HepG2 (cell line): ENCODE measurements at regions not wholly inside any gene's neighbourhood (a gene's known extent, or its start where the extent isn't known, plus 50 kb on each side); places are given as distances from the start of the nearest gene placed in this dataset.

Experiments used
- ATAC-seq: fragments of 200-7000 bp; cut with Tn5 transposase; 3 replicates; pipeline ENCODE4 v1.9.1; 2020; ENCODE audit warnings: mild to moderate bottlenecking, moderate library complexity
- BruUV-seq: library from RNA; stranded (reverse); fragments of 400-500 nt; replicated peaks from 2 replicates; lab custom pipeline; 2021; lab: Mats Ljungman, UMichigan
- CTCF ChIA-PET: fragments of 300-600 bp; formaldehyde crosslinking; extraction: SDS; loops from one replicate; lab custom pipeline; 2021; ENCODE audit warnings: low total read pairs, inconsistent platforms, low intra/inter-chr PET ratio; lab: Yijun Ruan, JAX
- POLR2A ChIA-PET: fragments of 350-600 bp; sonication (Branson Sonifier 250); formaldehyde crosslinking; loops from one replicate; lab custom pipeline; 2020; ENCODE audit warnings: antibody characterized with exemption, inconsistent platforms; lab: Yijun Ruan, JAX
- DNase-seq: peaks from one replicate; pipeline ENCODE4 v3.0.0-alpha.2; 2015; ENCODE audit warnings: low spot score
- FAIRE-seq: peaks from 3 replicates; lab custom pipeline; 2011; peaks lifted over from hg19 to GRCh38; lab: Jason Lieb, UNC
- H2AFZ ChIP-seq: one replicate; pipeline ENCODE4 v1.6.1; 2011; ENCODE audit warnings: low read length, inconsistent platforms
- H3K27ac ChIP-seq: fragments of 300-600 bp; 3 replicates; pipeline ENCODE4 v1.8.0; 2011; ENCODE audit warnings: mixed run types, mild to moderate bottlenecking, mixed read lengths, low read length, inconsistent platforms; ENCODE audit not compliant: insufficient read depth; ENCODE audit errors: extremely low read length
- H3K27me3 ChIP-seq, 2 experiments: fragments of 200-600 bp in 1 of 2; 2 replicates in 1 of 2; 3 replicates in 1 of 2; pipeline versions ENCODE4 v1.6.0 to v1.8.0; 2011; ENCODE audit warnings: low read length in 2 of 2, mild to moderate bottlenecking in 2 of 2, moderate library complexity in 2 of 2, inconsistent platforms in 1 of 2; ENCODE audit not compliant: insufficient read depth in 2 of 2, control insufficient read depth in 1 of 2
- H3K36me3 ChIP-seq, 2 experiments: fragments of 200-600 bp in 1 of 2; replicated peaks in 1 of 2; 2 replicates in 1 of 2; 3 replicates in 1 of 2; pipeline versions ENCODE4 v1.5.1 to v1.8.0; 2011; ENCODE audit warnings: low read length in 2 of 2, inconsistent platforms in 1 of 2; ENCODE audit not compliant: insufficient read depth in 2 of 2, control insufficient read depth in 1 of 2
- H3K4me1 ChIP-seq: 2 replicates; pipeline ENCODE4 v1.5.1; 2012; ENCODE audit warnings: low read length, inconsistent platforms; ENCODE audit not compliant: insufficient read depth
- H3K4me2 ChIP-seq: 2 replicates; pipeline ENCODE4 v1.6.0; 2011; ENCODE audit warnings: low read depth, low read length, inconsistent platforms
- H3K4me3 ChIP-seq, 3 experiments: fragments of 200-600 bp in 1 of 3; sonication (generic), shearing (Covaris generic) in 1 of 3; replicated peaks in 1 of 3; 2 replicates each; pipeline ENCODE4 v1.5.1; 2011 to 2016; ENCODE audit warnings: low read length in 3 of 3, inconsistent platforms in 2 of 3, low read depth in 2 of 3, mild to moderate bottlenecking in 2 of 3, control low read depth in 1 of 3, mixed read lengths in 1 of 3; ENCODE audit not compliant: insufficient read depth in 1 of 3
- H3K79me2 ChIP-seq: one replicate; pipeline ENCODE4 v1.6.1; 2011; ENCODE audit warnings: low read length, inconsistent platforms; ENCODE audit not compliant: insufficient read depth
- H3K9ac ChIP-seq: 2 replicates; pipeline ENCODE4 v1.6.0; 2011; ENCODE audit warnings: mild to moderate bottlenecking, low read depth, low read length, inconsistent platforms; ENCODE audit not compliant: insufficient read depth
- H3K9me3 ChIP-seq: 2 replicates; pipeline ENCODE4 v1.5.1; 2012; ENCODE audit warnings: mild to moderate bottlenecking, low read length
- H4K20me1 ChIP-seq: 2 replicates; pipeline ENCODE4 v1.6.0; 2011; ENCODE audit warnings: inconsistent platforms, mild to moderate bottlenecking, low read length, moderate library complexity; ENCODE audit not compliant: insufficient read depth
- GPN1 ChIP-seq: sonication (generic); formaldehyde crosslinking; IDR thresholded peaks from 2 replicates; pipeline ENCODE4 v1.5.1; 2020; ENCODE audit warnings: missing genetic modification reagents, borderline replicate concordance
- JUN ChIP-seq: sonication (generic); formaldehyde crosslinking; IDR thresholded peaks from 2 replicates; pipeline ENCODE4 v1.4.0; 2020; ENCODE audit warnings: mild to moderate bottlenecking, missing genetic modification reagents
- KDM2A ChIP-seq: sonication (generic); formaldehyde crosslinking; IDR thresholded peaks from 2 replicates; pipeline ENCODE4 v1.4.0; 2020; ENCODE audit warnings: low read depth, missing genetic modification reagents, borderline replicate concordance
- KDM5B ChIP-seq: sonication (generic); formaldehyde crosslinking; IDR thresholded peaks from 2 replicates; pipeline ENCODE4 v1.4.0; 2020; ENCODE audit warnings: missing genetic modification reagents, mild to moderate bottlenecking, borderline replicate concordance
- MATR3 ChIP-seq: sonication (generic); formaldehyde crosslinking; IDR thresholded peaks from 2 replicates; pipeline ENCODE4 v1.4.0; 2020; ENCODE audit warnings: missing genetic modification reagents
- MEF2D ChIP-seq: sonication (generic); formaldehyde crosslinking; IDR thresholded peaks from 2 replicates; pipeline ENCODE4 v1.5.1; 2020; ENCODE audit warnings: mild to moderate bottlenecking, missing genetic modification reagents
- SRSF1 ChIP-seq: fragments of 200-400 bp; formaldehyde crosslinking; optimal IDR thresholded peaks from 2 replicates; pipeline ENCODE3; 2017; ENCODE audit warnings: mild to moderate bottlenecking, low read depth, low read length, moderate library complexity
- THAP11 ChIP-seq: IDR thresholded peaks from 2 replicates; pipeline ENCODE4 v1.6.1; 2016; ENCODE audit warnings: missing biosample characterization, missing genetic modification reagents
- YEATS2 ChIP-seq: sonication (generic); formaldehyde crosslinking; IDR thresholded peaks from 2 replicates; pipeline ENCODE4 v1.4.0; 2020; ENCODE audit warnings: missing genetic modification reagents, borderline replicate concordance
- ZFP62 ChIP-seq: sonication (generic); formaldehyde crosslinking; IDR thresholded peaks from 2 replicates; pipeline ENCODE4 v1.4.0; 2020; ENCODE audit warnings: missing genetic modification reagents
- ZNF143 ChIP-seq: sonication (generic); formaldehyde crosslinking; IDR thresholded peaks from 2 replicates; pipeline ENCODE4 v1.4.0; 2020; ENCODE audit warnings: missing genetic modification reagents
- ZNF33B ChIP-seq: sonication (generic); formaldehyde crosslinking; IDR thresholded peaks from 2 replicates; pipeline ENCODE4 v1.5.1; 2020; ENCODE audit warnings: mild to moderate bottlenecking, missing genetic modification reagents
- ZNF441 ChIP-seq: sonication (generic); formaldehyde crosslinking; IDR thresholded peaks from 2 replicates; pipeline ENCODE4 v1.7.0; 2021; ENCODE audit warnings: missing genetic modification reagents, borderline replicate concordance
- ZNF510 ChIP-seq: sonication (generic); formaldehyde crosslinking; IDR thresholded peaks from 2 replicates; pipeline ENCODE4 v1.4.0; 2020; ENCODE audit warnings: low read depth, mild to moderate bottlenecking, missing genetic modification reagents
- WGBS: methylation state at CpG from one replicate; pipeline ENCODE4 v1.1.6; 2017; ENCODE audit warnings: low lambda C conversion rate; 5-methylcytosine and 5-hydroxymethylcytosine counted together
- in situ Hi-C: cut with HindIII; loops from 2 replicates; pipeline ENCODE4 v1.10.0; 2017; ENCODE audit warnings: low pct_unique_long_range_greater_than_20kb; ENCODE audit not compliant: extremely low pct_ligation_motif_present
- intact Hi-C: fragments of 100-400 bp; cut with micrococcal nuclease; formaldehyde crosslinking; loops from one replicate; pipeline ENCODE4 v1.10.0; 2022; ENCODE audit not compliant: unreplicated experiment
- TF ChIP-seq, protein P1 (sequence below): sonication (generic); formaldehyde crosslinking; conservative IDR thresholded peaks from 2 replicates; pipeline ENCODE4 v1.8.0; 2022; ENCODE audit warnings: low read depth, missing genetic modification reagents
- TF ChIP-seq, protein P2 (sequence below): fragments of 450-650 bp; IDR thresholded peaks from 2 replicates; pipeline ENCODE4 v1.6.1; 2017
- TF ChIP-seq, protein P3 (sequence below): sonication (generic); formaldehyde crosslinking; IDR thresholded peaks from 2 replicates; pipeline ENCODE4 v1.4.0; 2020; ENCODE audit warnings: missing genetic modification reagents

DNA sequence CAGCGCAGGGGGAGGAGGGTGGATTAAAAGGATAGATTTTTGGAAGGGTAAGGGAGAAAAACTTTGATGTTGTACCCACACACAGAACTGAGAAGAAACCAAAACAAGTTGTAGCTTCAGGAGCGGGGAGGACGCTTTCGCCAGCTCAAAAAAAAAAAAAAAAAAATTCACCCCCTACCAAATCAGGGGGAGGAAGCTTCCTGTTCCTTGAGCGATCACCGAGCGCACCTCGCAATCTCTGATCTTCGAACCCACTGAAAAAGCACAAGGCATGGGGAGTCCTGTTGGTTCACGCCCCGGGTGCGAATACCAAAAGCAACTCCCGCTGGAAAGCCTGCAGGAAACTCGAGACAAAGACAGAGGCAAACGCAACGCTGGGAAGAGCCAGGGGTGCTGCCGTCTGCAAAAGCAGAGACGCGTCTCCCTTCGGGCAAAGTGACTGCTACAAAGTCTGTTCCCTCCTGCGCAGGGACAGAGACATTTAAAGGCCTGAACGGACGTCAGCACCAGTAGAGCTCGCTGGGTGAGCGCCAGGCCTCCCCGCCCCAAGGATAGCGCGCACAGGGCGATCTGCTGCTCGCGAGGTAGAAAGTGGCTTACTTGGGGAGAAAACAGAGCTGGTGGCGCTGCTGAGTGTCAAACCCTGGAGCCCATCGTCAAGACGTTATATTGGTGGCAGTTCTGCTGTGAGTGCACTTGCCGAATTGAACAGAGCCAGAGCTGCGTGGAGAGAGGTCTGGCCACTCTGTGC is 190.4 kb downstream of the USP22 start:
- Histone ChIP-seq H3K36me3 (no peaks in the 10 kb centered on the region), H2AFZ (no peak overlapping the region), H3K4me1 (no peaks in the 10 kb centered on the region), H3K9ac (no peak overlapping the region), H3K4me3 (no peak overlapping the region), H3K27me3 (no peaks in the 10 kb centered on the region), H3K79me2 (no peaks in the 10 kb centered on the region), H3K4me2 (no peak overlapping the region), H3K9me3 (no peaks in the 10 kb centered on the region), H4K20me1 (no peaks in the 10 kb centered on the region), H3K27ac (no peak overlapping the region)
- intact Hi-C loops (no loop called here), in situ Hi-C loops (no loop called here)
- POLR2A ChIA-PET: no interaction called here
- FAIRE-seq (no peak), DNase-seq (no peak), ATAC-seq (peak; percentile 57)
- TF ChIP-seq MATR3 (CRISPR knock-in tag) (no peak), ZNF143 (CRISPR knock-in tag) (no peak), MEF2D (no peak), ZNF33B (no peak), THAP11 (CRISPR knock-in tag) (no peak), SRSF1 (no peak), ZNF510 (CRISPR knock-in tag) (no peak), ZNF441 (CRISPR knock-in tag) (no peak), YEATS2 (CRISPR knock-in tag) (no peak), KDM5B (CRISPR knock-in tag) (no peak), JUN (CRISPR knock-in tag) (no peak), KDM2A (CRISPR knock-in tag) (no peak), ZFP62 (no peak), GPN1 (CRISPR knock-in tag) (no peak)
- TF ChIP-seq, protein P1, sequence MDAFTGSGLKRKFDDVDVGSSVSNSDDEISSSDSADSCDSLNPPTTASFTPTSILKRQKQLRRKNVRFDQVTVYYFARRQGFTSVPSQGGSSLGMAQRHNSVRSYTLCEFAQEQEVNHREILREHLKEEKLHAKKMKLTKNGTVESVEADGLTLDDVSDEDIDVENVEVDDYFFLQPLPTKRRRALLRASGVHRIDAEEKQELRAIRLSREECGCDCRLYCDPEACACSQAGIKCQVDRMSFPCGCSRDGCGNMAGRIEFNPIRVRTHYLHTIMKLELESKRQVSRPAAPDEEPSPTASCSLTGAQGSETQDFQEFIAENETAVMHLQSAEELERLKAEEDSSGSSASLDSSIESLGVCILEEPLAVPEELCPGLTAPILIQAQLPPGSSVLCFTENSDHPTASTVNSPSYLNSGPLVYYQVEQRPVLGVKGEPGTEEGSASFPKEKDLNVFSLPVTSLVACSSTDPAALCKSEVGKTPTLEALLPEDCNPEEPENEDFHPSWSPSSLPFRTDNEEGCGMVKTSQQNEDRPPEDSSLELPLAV: no peak
- TF ChIP-seq, protein P2, sequence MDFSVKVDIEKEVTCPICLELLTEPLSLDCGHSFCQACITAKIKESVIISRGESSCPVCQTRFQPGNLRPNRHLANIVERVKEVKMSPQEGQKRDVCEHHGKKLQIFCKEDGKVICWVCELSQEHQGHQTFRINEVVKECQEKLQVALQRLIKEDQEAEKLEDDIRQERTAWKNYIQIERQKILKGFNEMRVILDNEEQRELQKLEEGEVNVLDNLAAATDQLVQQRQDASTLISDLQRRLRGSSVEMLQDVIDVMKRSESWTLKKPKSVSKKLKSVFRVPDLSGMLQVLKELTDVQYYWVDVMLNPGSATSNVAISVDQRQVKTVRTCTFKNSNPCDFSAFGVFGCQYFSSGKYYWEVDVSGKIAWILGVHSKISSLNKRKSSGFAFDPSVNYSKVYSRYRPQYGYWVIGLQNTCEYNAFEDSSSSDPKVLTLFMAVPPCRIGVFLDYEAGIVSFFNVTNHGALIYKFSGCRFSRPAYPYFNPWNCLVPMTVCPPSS: no peak
- TF ChIP-seq, protein P3, sequence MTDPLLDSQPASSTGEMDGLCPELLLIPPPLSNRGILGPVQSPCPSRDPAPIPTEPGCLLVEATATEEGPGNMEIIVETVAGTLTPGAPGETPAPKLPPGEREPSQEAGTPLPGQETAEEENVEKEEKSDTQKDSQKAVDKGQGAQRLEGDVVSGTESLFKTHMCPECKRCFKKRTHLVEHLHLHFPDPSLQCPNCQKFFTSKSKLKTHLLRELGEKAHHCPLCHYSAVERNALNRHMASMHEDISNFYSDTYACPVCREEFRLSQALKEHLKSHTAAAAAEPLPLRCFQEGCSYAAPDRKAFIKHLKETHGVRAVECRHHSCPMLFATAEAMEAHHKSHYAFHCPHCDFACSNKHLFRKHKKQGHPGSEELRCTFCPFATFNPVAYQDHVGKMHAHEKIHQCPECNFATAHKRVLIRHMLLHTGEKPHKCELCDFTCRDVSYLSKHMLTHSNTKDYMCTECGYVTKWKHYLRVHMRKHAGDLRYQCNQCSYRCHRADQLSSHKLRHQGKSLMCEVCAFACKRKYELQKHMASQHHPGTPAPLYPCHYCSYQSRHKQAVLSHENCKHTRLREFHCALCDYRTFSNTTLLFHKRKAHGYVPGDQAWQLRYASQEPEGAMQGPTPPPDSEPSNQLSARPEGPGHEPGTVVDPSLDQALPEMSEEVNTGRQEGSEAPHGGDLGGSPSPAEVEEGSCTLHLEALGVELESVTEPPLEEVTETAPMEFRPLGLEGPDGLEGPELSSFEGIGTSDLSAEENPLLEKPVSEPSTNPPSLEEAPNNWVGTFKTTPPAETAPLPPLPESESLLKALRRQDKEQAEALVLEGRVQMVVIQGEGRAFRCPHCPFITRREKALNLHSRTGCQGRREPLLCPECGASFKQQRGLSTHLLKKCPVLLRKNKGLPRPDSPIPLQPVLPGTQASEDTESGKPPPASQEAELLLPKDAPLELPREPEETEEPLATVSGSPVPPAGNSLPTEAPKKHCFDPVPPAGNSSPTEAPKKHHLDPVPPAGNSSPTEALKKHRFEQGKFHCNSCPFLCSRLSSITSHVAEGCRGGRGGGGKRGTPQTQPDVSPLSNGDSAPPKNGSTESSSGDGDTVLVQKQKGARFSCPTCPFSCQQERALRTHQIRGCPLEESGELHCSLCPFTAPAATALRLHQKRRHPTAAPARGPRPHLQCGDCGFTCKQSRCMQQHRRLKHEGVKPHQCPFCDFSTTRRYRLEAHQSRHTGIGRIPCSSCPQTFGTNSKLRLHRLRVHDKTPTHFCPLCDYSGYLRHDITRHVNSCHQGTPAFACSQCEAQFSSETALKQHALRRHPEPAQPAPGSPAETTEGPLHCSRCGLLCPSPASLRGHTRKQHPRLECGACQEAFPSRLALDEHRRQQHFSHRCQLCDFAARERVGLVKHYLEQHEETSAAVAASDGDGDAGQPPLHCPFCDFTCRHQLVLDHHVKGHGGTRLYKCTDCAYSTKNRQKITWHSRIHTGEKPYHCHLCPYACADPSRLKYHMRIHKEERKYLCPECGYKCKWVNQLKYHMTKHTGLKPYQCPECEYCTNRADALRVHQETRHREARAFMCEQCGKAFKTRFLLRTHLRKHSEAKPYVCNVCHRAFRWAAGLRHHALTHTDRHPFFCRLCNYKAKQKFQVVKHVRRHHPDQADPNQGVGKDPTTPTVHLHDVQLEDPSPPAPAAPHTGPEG (CRISPR knock-in tag): no peak
- WGBS: 64% methylated on average over 30 of the region's 36 CpGs
- no TSS peak for BruUV-seq
- CTCF ChIA-PET: no interaction called here
